ENCODE measurements at regions not wholly inside any gene's neighbourhood (a gene's known extent, or its start where the extent isn't known, plus 50 kb on each side); places are given as distances from the start of the nearest gene placed in this dataset.

- no peak for DNase-seq
Measured at GRCh38 chr2:187129868-187130267, 280.9 kb upstream of the ZSWIM2 start.

- DNase-seq, result no peak
Measured at GRCh38 chr2:187129306-187129705, 280.3 kb upstream of the ZSWIM2 start.

GRCh38 chr2:187126247-187127005 lies 277.5 kb upstream of the ZSWIM2 start:
- DNase-seq, result no peak

- no peak for DNase-seq
Measured at GRCh38 chr2:187125318-187125717, 276.3 kb upstream of the ZSWIM2 start.

GRCh38 chr2:187124529-187124928 lies 275.6 kb upstream of the ZSWIM2 start:
- DNase-seq, result no peak

GRCh38 chr2:187118331-187119099 lies 269.5 kb upstream of the ZSWIM2 start:
- no peak for DNase-seq

- DNase-seq, result peak in 1 of 3 experiments; percentile 7
Measured at GRCh38 chr2:187117483-187117882, 268.5 kb upstream of the ZSWIM2 start.

- no peak for DNase-seq
Measured at GRCh38 chr2:187115627-187116026, 266.7 kb upstream of the ZSWIM2 start.

GRCh38 chr2:187107001-187107400 lies 258.0 kb upstream of the ZSWIM2 start:
- no peak for DNase-seq

- no peak for DNase-seq
Measured at GRCh38 chr2:187105218-187105617, 256.2 kb upstream of the ZSWIM2 start.

GRCh38 chr2:187102381-187102780 lies 253.4 kb upstream of the ZSWIM2 start:
- no peak for DNase-seq

- no peak for DNase-seq
Measured at GRCh38 chr2:187098154-187098553, 249.2 kb upstream of the ZSWIM2 start.

GRCh38 chr2:187093771-187094412 lies 244.9 kb upstream of the ZSWIM2 start:
- no peak for DNase-seq

GRCh38 chr2:187091664-187092063 lies 242.7 kb upstream of the ZSWIM2 start:
- DNase-seq, result no peak

GRCh38 chr2:187084524-187084923 lies 235.6 kb upstream of the ZSWIM2 start:
- no peak for DNase-seq

GRCh38 chr2:187081461-187081860 lies 232.5 kb upstream of the ZSWIM2 start:
- no peak for DNase-seq

GRCh38 chr2:187079901-187080300 lies 230.9 kb upstream of the ZSWIM2 start:
- no peak for DNase-seq

GRCh38 chr2:187078297-187078696 lies 229.3 kb upstream of the ZSWIM2 start:
- no peak for DNase-seq

GRCh38 chr2:187075671-187076070 lies 226.7 kb upstream of the ZSWIM2 start:
- no peak for DNase-seq

GRCh38 chr2:187075199-187075635 lies 226.2 kb upstream of the ZSWIM2 start:
- DNase-seq, result no peak

- DNase-seq, result no peak
Measured at GRCh38 chr2:187058198-187058597, 209.2 kb upstream of the ZSWIM2 start.

- DNase-seq, result no peak
Measured at GRCh38 chr2:187057466-187057865, 208.5 kb upstream of the ZSWIM2 start.

- no peak for DNase-seq
Measured at GRCh38 chr2:187056416-187057334, 207.7 kb upstream of the ZSWIM2 start.
